ENCODE measurements at regions not wholly inside any gene's neighbourhood (a gene's known extent, or its start where the extent isn't known, plus 50 kb on each side); places are given as distances from the start of the nearest gene placed in this dataset.

- TF ChIP-seq FOXA1 (IDR thresholded peaks at IDR 0.05) = no peak
- no peak for TF ChIP-seq CTBP1 (IDR thresholded peaks at IDR 0.05; ENCODE audit: borderline replicate concordance)
Measured at GRCh38 chr7:46844486-46844885, 737.4 kb downstream of the TNS3 start.

Measured in HEK293T (cell line).